GM18511 (cell line): ENCODE measurements at regions not wholly inside any gene's neighbourhood (a gene's known extent, or its start where the extent isn't known, plus 50 kb on each side); places are given as distances from the start of the nearest gene placed in this dataset.
A peak's percentile ranks its signal among the peaks of the same experiment; 100 is the strongest.

Experiments
- ATAC-seq: cut with Tn5 transposase; IDR thresholded peaks from one replicate; pipeline ENCODE4 v1.9.1; 2021; ENCODE audit warnings: mild to moderate bottlenecking, moderate library complexity; ENCODE audit not compliant: unreplicated experiment

DNA sequence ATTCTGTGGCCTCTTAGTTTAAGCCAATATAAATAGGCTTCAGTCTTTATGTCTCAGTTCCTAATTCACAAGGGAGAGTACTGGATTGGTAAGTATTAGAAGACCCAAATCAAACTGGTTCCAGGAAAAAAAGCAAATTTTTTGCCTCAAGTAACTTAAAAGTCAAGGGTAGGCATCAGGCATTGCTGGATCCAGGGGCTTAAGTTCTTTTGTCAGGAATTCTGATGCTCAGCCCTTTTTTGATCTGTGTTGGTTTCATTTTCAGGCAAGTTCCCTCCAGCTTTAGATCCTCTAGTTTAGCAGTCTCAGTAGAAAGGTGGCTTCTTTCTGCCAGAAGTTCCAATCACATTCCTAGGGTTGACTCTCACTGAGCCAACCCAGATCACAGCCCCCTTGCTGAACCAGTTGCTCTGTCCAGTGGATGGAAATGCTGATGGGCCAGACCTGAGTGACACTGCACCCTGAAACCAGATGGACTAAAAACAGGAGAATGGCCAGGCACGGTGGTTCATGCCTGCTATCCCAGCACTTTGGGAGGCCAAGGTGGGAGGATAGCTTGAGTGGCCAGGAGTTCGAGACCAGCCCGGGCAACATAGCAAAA, 253.5 kb downstream of the SHQ1 start:
- ATAC-seq: no peak

DNA sequence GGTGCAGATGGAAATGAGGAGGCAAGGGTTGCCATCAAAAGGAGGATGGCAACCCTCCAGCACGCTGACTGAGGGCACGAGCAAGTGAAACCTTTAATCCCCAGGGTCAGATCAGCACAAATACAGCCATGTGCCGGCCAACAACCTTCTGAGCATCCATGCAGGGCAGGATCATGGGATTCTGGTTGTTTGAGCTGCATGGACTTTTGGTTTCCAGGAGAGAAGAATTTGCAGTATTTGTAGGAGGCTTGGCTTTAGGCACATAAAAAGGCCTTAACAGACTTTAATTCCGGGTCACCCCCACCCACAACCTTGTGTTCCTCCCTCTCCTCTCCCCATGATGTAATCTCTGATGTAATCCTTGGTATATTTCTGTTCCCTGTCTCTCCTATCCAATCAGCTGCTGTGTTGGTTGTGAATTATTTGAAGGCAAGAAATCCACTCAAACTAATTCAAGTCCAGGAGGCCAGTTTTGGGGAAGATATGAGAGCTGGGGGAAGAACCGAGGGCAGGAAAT, 254.3 kb downstream of the SHQ1 start:
- no peak for ATAC-seq

DNA sequence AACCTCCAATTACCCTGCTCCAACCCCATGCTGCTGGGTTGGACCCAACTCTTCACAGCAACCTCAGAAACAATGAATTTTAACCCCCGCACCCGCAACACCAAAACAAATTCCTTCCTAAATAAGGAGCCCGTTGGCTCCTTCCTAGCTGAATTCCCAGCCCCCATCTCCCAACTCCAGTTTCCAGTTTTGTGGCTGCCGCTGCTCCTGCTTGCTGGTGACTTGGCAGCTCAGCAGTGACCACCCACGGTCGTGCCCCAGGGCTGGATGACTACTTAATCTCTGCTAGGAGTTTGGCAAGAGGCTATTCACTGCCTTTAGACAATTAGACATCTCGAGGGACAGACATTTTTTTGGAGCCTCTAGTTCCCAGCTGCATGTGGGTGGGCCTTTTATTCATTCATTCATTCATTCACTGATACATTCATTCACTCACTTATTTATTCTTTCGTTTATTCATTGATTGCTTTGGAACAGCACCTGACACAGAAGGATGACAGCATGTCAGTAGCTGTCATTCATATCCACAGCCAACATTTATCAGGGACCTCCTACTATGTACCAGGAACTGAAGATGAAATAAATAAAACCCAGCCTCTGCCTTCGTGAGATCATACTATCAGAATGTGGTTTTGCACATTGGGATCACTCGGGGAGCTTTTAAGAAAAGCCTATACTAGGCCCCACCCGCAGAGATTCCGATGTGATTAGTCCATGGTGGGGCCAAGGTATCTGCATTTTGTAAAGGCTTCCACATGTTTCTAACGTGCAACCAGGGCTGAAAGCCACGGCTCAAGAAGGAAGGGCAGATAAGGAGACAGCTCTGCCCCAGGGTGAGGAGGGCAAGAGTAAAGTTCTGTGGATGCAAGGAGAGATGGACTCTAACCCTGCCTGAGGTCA, 256.5 kb downstream of the SHQ1 start:
- no peak for ATAC-seq

GRCh38 chr3:72590732-72591221, 257.5 kb downstream of the SHQ1 start:
- no peak for ATAC-seq

GRCh38 chr3:72587282-72587681, 261.0 kb downstream of the SHQ1 start:
- ATAC-seq: no peak

DNA sequence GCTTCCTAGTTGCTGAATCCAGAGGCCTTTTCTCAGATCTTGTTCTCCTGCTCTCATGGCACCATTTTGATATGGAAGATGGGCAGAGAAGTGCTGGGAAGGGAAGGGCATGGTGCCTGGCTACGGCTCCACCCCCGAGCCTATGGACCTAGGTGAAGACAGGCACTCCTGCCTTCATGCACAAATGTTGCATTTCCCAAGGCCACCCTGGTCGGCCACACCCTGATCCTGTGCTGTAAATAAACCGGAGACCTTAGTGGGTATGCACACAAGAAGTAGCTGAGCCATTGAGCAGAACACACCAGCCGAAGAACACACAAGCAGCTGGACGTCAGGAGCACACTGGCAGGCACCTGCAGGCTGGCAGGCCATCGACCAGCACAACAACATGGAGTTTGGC, 261.6 kb downstream of the SHQ1 start:
- ATAC-seq: no peak

GRCh38 chr3:72585966-72586365, 262.3 kb downstream of the SHQ1 start:
- no peak for ATAC-seq

DNA sequence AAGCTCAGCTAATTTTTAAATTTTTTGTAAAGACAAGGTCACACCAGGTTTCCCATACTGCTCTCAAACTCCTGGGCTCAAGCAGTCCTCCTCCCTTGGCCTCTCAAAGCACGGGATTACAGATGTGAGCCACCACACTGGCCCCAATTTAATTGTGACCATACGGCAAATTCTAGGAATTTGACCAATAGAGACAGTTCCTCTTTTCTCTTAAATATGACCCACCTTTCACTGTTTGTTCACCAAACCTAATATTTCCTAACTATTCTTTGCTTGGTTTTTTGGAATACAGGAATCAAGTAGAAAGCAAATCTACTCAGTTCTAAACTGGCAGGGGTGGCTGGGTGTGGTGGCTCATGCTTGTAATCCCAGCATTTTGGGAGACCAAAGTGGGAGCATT, 264.0 kb downstream of the SHQ1 start:
- no peak for ATAC-seq

DNA sequence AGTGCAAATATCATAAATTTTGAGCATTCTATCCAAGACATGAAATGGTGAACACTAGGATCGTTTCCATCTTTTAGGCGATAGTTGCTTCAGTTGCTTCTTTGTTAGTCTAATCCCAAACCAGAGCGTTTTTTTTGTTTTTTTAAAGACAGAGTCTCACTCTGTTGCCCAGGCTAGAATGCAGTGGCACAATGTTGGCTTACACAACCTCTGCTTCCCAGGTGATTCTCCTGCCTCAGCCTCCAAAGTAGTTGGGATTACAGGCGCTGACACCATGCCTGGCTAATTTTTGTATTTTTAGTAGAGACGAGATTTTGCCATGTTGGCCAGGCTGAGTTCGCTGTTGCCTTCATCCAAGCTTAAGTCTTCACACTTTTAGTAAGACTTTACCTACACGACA, 265.3 kb downstream of the SHQ1 start:
- ATAC-seq: no peak

- ATAC-seq: peak; percentile 99
Observed at GRCh38 chr3:72582211-72582878, 265.9 kb downstream of the SHQ1 start.

- no peak for ATAC-seq
Observed at GRCh38 chr3:72580900-72581299, 267.3 kb downstream of the SHQ1 start.

- ATAC-seq: no peak
Observed at GRCh38 chr3:72580246-72580756, 267.9 kb downstream of the SHQ1 start.

DNA sequence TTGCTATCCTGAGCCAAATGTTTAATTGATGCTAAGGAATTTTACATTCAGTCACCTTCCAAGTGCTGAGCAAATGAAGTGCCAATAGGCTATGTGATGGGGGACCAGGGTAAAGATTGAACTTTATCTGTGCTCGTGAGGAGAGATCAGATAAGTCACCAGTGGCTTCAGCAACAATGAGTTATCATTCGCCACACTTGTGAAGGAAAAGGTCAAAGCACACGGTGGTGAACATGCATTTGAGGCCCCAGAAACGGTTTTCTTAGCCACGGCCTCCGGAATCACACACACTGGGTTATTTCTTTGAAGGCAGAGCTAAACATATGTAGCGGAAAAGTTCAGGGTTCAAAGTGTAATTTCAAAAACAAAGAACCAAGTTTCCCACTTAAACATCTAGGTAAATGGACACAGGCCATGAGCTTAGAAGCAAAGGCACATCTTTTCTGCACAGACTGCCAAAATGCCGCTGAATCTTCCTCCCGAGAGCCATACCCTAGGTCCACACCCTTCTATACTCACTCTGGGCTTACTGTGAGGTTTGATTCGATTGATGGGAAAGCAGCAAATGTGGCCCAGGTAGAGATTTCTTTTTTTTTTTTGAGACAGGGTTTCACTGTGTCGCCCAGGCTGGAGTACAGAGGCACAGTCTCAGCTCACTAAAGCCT, 268.5 kb downstream of the SHQ1 start:
- ATAC-seq: no peak

DNA sequence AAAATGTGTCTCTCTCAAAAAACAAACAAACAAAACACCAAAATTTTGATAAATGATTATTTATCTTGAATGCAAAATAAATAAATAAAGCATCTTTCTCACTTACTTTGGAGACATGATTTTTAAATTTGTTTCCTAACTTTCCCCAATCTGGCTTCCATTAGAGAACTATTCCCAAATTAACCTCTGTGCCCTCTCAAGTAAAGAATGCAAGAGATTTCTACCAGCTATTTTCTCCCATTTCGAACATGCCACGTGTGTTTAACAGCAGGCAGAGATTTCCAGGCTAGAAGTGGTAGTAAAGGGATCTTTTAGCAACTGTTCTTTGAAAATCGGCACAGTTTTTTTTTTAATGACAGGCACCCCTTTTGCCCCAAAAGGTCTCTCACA, 269.1 kb downstream of the SHQ1 start:
- ATAC-seq: no peak

DNA sequence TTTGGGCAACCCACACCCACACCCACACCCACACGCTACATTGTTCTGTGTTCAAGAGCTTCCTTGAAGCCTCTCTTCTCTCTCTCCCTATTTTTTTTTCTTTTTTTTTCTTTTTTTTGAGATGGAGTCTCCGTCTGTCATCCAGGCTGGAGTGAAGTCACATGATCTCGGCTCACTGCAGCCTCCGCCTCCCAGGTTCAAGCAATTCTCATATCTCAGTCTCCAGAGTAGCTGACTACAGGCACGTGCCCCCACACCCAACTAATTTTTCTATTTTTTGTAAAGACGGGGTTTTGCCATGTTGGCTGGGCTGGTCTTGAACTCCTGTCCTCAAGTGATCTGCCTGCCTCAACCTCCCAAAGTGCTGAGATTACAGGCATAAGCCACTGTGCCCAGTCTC, 271.1 kb downstream of the SHQ1 start:
- ATAC-seq: no peak

GRCh38 chr3:72576563-72576962, 271.7 kb downstream of the SHQ1 start:
- no peak for ATAC-seq

DNA sequence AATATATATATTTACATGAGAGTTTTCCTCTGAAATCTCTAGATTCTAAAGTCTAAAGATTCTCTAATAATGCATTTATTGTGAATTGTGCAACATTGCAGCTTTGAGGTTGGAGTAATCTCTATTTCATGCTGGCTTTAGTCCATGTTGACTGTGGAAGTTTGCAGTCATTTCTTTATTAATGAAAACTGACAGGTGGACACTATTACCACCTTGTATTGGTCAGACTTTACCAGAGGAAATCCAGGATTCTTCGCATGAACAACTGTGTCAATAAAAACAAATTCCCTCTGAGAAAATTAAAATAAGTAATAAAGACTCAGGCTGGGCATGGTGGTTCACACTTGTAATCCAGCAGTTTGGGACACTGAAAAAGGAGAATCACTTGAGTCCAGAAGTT, 274.1 kb downstream of the SHQ1 start:
- no peak for ATAC-seq

GRCh38 chr3:72573051-72573450, 275.2 kb downstream of the SHQ1 start:
- ATAC-seq: no peak

- ATAC-seq: no peak
Observed at GRCh38 chr3:72572489-72573007, 275.7 kb downstream of the SHQ1 start.

GRCh38 chr3:72571638-72572114, 276.6 kb downstream of the SHQ1 start:
- no peak for ATAC-seq
